Cerebellar cortex (tissue), 1 donor: ENCODE measurements at regions not wholly inside any gene's neighbourhood (a gene's known extent, or its start where the extent isn't known, plus 50 kb on each side); places are given as distances from the start of the nearest gene placed in this dataset.

Experiments used
- DNase-seq: peaks from one replicate; pipeline ENCODE4 v3.0.0-alpha.2; 2015; ENCODE audit warnings: low spot score

DNA sequence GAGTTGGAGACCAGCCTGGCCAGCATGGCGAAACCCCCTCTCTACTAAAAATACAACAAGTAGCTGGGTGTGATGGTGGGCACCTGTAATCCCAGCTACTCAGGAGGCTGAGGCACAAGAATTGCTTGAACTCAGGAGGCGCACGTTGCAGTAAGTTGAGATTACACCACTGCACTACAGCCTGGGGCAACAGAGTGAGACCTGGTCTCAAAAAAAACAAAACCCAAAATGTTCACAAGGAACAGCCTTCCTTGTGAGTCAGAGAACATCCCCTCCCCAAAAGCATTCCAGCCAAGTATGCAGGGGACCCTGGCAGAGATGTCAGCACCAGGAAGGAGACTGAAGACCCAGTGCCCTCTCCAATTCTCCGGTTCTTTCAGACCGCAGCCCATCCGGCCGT, 314.9 kb upstream of the TSHZ3 start:
- no peak for DNase-seq

GRCh38 chr19:31664997-31665396, 315.8 kb upstream of the TSHZ3 start:
- DNase-seq = no peak

GRCh38 chr19:31666126-31666525, 316.9 kb upstream of the TSHZ3 start:
- DNase-seq = no peak

DNA sequence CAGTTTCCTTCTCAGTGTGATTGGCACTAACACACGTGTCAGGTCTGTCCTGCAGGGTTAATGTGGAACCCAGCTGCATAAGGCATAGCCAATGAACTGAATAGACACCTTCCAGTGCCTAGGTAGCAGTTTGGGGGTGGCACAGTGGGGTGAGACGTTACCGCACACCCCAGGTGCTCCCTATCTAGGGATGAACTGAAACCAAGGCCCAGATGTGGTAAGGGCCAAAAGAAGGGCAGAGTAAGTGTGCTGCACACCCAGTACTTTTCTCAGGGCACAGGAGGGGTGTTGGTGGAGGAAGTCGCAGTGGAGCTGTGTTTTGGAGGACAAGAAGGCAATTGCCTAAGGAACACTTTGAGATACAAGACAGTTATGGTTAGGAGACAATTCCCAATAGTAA, 317.9 kb upstream of the TSHZ3 start:
- no peak for DNase-seq

GRCh38 chr19:31668921-31669320, 319.7 kb upstream of the TSHZ3 start:
- no peak for DNase-seq

- DNase-seq = no peak
These were observed 321.7 kb upstream of the TSHZ3 start for GRCh38 chr19:31670931-31671330.

- no peak for DNase-seq
These were observed 322.3 kb upstream of the TSHZ3 start for GRCh38 chr19:31671411-31672035.

GRCh38 chr19:31674503-31675192, 325.4 kb upstream of the TSHZ3 start:
- DNase-seq = no peak

GRCh38 chr19:31675193-31675913, 326.1 kb upstream of the TSHZ3 start:
- DNase-seq = no peak

GRCh38 chr19:31676271-31677004, 327.2 kb upstream of the TSHZ3 start:
- DNase-seq = no peak

DNA sequence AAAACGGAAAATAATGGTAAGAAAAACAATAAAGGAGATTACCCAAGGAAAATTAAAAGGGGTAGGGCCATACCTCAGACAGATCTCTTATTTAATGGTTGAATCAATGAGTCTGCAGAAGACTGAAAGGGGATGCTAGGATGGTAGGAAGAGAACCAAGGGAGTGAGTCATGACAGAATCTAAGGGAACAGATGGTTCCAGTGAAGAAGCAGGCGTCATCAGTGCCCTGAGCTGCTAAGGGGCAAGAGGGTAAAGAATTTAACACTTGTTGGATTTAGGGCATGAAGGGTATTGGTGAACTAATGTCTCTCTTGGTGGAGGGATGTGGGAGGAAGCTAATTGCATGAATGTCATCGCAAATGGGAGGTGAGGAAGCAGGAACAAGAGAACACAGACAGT, 329.2 kb upstream of the TSHZ3 start:
- DNase-seq = no peak

DNA sequence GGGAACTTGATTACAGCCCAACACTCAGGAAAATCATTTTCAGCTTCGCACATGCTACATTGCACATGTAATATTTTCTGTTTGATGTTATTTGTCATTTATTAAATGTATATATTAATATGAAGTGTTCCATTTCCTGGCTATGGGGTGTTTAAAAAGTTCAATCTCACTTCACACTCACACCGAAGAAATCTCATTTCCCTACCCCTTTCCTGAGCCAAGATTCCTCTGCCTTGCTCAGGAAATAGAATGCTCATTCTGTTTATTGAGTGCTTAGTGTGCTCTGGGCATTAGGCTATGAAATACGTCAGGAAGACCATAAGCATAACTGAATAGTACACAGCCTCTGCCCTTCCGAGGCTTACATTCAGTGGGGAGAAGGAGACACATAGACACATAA, 331.9 kb upstream of the TSHZ3 start:
- no peak for DNase-seq

- DNase-seq = no peak
These were observed 344.1 kb upstream of the TSHZ3 start for GRCh38 chr19:31693131-31693932.

DNA sequence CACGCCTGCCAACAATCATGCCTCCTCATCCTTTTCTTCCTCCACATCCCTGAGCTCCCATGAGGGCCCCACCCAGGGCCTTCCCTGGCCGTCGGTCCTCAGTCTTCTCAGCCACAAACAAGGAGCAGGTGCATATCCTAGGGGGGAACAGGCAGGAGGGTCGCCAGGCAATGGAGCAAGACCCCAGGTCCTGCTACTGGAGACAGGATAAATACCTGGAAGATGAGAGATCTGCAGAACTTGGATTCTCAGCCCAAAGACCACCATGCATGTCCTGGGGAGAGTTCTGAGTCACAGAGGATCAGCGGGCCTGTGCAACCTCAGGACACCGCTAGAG, 344.7 kb upstream of the TSHZ3 start:
- no peak for DNase-seq

- DNase-seq = no peak
These were observed 345.5 kb upstream of the TSHZ3 start for GRCh38 chr19:31694761-31695160.

DNA sequence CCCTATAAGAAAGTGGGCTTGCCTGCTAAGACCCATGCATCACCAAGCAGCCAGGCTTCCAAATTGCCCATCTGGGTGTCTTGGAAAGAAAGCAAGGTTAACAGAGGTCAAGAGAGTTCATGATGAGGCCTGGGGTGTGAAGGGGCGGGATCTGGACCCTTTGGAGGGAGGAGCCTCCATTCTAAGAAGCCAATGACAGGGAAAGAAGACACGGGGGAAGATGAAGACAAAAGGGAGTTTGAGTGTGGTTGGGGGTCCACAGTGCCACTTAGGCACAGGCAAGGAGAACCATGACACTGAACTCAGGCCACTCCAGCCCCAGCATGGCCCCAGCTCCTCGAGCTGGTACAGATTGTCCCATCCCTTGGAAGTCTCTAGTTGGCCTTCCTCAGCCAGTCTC, 350.2 kb upstream of the TSHZ3 start:
- DNase-seq = no peak

- no peak for DNase-seq
These were observed 351.9 kb upstream of the TSHZ3 start for GRCh38 chr19:31701146-31701545.

GRCh38 chr19:31705656-31706055, 356.4 kb upstream of the TSHZ3 start:
- no peak for DNase-seq

- DNase-seq = no peak
These were observed 356.9 kb upstream of the TSHZ3 start for GRCh38 chr19:31706131-31706530.

GRCh38 chr19:31706691-31707620, 357.7 kb upstream of the TSHZ3 start:
- DNase-seq = no peak

- no peak for DNase-seq
These were observed 359.3 kb upstream of the TSHZ3 start for GRCh38 chr19:31708520-31708919.
